Right lobe of liver (tissue), 4 donors: ENCODE measurements at regions not wholly inside any gene's neighbourhood (a gene's known extent, or its start where the extent isn't known, plus 50 kb on each side); places are given as distances from the start of the nearest gene placed in this dataset.

Experiments
- CTCF ChIP-seq, 4 donors: fragments of 200-600 bp in 3 of 4; fragments of 450-650 bp in 1 of 4; IDR thresholded peaks; one replicate each; pipeline versions ENCODE4 v1.5.1 to v1.8.0; 2016 to 2022; ENCODE audit warnings: antibody characterized with exemption in 4 of 4, mild to moderate bottlenecking in 2 of 4
- POLR2A ChIP-seq: fragments of 450-650 bp; IDR thresholded peaks from one replicate; pipeline ENCODE4 v1.6.1; 2017; ENCODE audit warnings: antibody characterized with exemption, mild to moderate bottlenecking
- donor health status: DM: no; HTN: no; CAD: no.
- donor health status: DM: no; HTN: no; CAD: no.
- donor health status: DM: no; HTN: yes; CAD: no.

- TF ChIP-seq CTCF (IDR thresholded peaks at IDR 0.05) (no peak), POLR2A (no peak)
Measured at GRCh38 chr22:27480487-27480886, 321.1 kb downstream of the MN1 start.
